NCI-H748 (cell line): ENCODE measurements at regions not wholly inside any gene's neighbourhood (a gene's known extent, or its start where the extent isn't known, plus 50 kb on each side); places are given as distances from the start of the nearest gene placed in this dataset.

Experiments used
- DNase-seq: peaks from one replicate; lab custom pipeline; 2025; ENCODE audit not compliant: unreplicated experiment; lab: John Stamatoyannopoulos, UW

- DNase-seq: peak; percentile 81
Measured at GRCh38 chr18:24734058-24734457, 273.6 kb downstream of the HRH4 start.

GRCh38 chr18:24735624-24736231 lies 275.3 kb downstream of the HRH4 start:
- no peak for DNase-seq

- DNase-seq: no peak
Measured at GRCh38 chr18:24736662-24737330, 276.4 kb downstream of the HRH4 start.

- DNase-seq: no peak
Measured at GRCh38 chr18:24740829-24741228, 280.4 kb downstream of the HRH4 start.

- no peak for DNase-seq
Measured at GRCh38 chr18:24741321-24741720, 280.9 kb downstream of the HRH4 start.

GRCh38 chr18:24741965-24742724 lies 281.7 kb downstream of the HRH4 start:
- DNase-seq: no peak

- DNase-seq: no peak
Measured at GRCh38 chr18:24754583-24755253, 294.3 kb downstream of the HRH4 start.

- no peak for DNase-seq
Measured at GRCh38 chr18:24756385-24756784, 295.9 kb downstream of the HRH4 start.

- no peak for DNase-seq
Measured at GRCh38 chr18:24757134-24757533, 296.7 kb downstream of the HRH4 start.

- no peak for DNase-seq
Measured at GRCh38 chr18:24761765-24762164, 301.3 kb downstream of the HRH4 start.

GRCh38 chr18:24762511-24762910 lies 302.1 kb downstream of the HRH4 start:
- no peak for DNase-seq

GRCh38 chr18:24763765-24764513 lies 303.5 kb downstream of the HRH4 start:
- no peak for DNase-seq

GRCh38 chr18:24764766-24765165 lies 304.3 kb downstream of the HRH4 start:
- no peak for DNase-seq

GRCh38 chr18:24766376-24766775 lies 305.9 kb downstream of the HRH4 start:
- DNase-seq: no peak

GRCh38 chr18:24770311-24771024 lies 310.0 kb downstream of the HRH4 start:
- DNase-seq: no peak

GRCh38 chr18:24771300-24771699 lies 310.9 kb downstream of the HRH4 start:
- no peak for DNase-seq

GRCh38 chr18:24773101-24773500 lies 312.7 kb downstream of the HRH4 start:
- DNase-seq: no peak

- no peak for DNase-seq
Measured at GRCh38 chr18:24776019-24776418, 315.6 kb downstream of the HRH4 start.

GRCh38 chr18:24778810-24779418 lies 318.5 kb downstream of the HRH4 start:
- no peak for DNase-seq

- DNase-seq: no peak
Measured at GRCh38 chr18:24782566-24782965, 322.1 kb downstream of the HRH4 start.
